HG02759 (cell line): ENCODE measurements at regions not wholly inside any gene's neighbourhood (a gene's known extent, or its start where the extent isn't known, plus 50 kb on each side); places are given as distances from the start of the nearest gene placed in this dataset.

Experiments used
- ATAC-seq: cut with Tn5 transposase; IDR thresholded peaks from one replicate; pipeline ENCODE4 v1.9.1; 2021; ENCODE audit warnings: mild to moderate bottlenecking, moderate library complexity; ENCODE audit not compliant: unreplicated experiment

- ATAC-seq: no peak
These were observed 78.0 kb upstream of the GTSF1L start for GRCh38 chr20:43804781-43805180.

- no peak for ATAC-seq
These were observed 76.5 kb upstream of the GTSF1L start for GRCh38 chr20:43803276-43803675.

GRCh38 chr20:43800186-43800585, 73.4 kb upstream of the GTSF1L start:
- no peak for ATAC-seq

GRCh38 chr20:43799741-43800140, 72.9 kb upstream of the GTSF1L start:
- ATAC-seq: no peak

- no peak for ATAC-seq
These were observed 72.4 kb upstream of the GTSF1L start for GRCh38 chr20:43799150-43799711.

- ATAC-seq: no peak
These were observed 71.7 kb upstream of the GTSF1L start for GRCh38 chr20:43798291-43799149.

GRCh38 chr20:43794326-43794725, 67.5 kb upstream of the GTSF1L start:
- ATAC-seq: no peak

- no peak for ATAC-seq
These were observed 62.8 kb upstream of the GTSF1L start for GRCh38 chr20:43789593-43789992.

GRCh38 chr20:43787937-43788336, 61.1 kb upstream of the GTSF1L start:
- ATAC-seq: no peak

GRCh38 chr20:43786885-43787284, 60.1 kb upstream of the GTSF1L start:
- ATAC-seq: no peak

GRCh38 chr20:43781215-43781614, 54.4 kb upstream of the GTSF1L start:
- no peak for ATAC-seq

- ATAC-seq: no peak
These were observed 51.6 kb upstream of the GTSF1L start for GRCh38 chr20:43778375-43778774.

- ATAC-seq: no peak
These were observed 49.9 kb upstream of the GTSF1L start for GRCh38 chr20:43776691-43777090.
